AG08396 (cell line): ENCODE measurements at regions not wholly inside any gene's neighbourhood (a gene's known extent, or its start where the extent isn't known, plus 50 kb on each side); places are given as distances from the start of the nearest gene placed in this dataset.
"Not testable (repeated sequence)": the region's sequence is repeated elsewhere in the genome, so short reads cannot be mapped to it uniquely, and the experiment has no call there.

Experiments used
- DNase-seq: peaks from one replicate; pipeline ENCODE4 v3.0.0; 2012; ENCODE audit warnings: low spot score, mixed read lengths

DNA sequence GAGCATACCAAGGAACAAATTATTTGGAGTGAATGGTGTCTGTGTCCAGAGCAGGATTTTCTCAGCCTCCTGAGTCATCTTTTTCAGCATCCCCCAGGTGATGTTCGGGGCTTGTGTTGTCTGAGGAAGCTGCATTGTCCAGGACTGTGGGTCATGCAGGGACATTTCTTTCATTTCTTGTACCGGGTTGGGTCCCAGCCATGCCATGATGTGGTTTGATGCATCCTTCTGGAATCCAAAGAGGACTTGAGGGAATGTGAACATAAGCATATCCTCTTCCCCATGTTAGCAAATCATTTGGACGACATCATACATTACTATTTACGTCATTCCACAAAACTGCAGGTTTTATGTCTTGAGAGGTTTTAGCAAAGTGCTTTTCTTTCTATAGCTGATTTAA, 797.8 kb downstream of the CCDC85A start:
- no peak for DNase-seq

DNA sequence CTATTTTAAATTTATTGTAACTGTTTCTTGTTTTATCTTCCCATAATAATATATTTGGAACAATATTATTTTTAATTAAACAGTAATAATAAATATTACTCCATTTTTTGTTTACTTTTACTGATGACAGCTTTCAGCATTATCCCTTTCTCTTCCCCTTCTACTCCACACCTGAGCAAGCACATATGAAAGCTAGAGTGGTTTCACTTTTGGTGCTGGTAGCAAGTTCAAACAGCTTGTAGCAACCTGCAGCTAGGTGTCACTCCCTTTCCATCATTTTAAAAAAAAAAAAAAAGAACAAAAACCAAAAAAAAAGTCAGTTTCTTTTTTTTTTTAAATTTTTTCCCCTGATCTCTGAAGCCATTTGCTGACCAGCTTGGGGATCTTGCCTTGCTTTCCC, 801.8 kb downstream of the CCDC85A start:
- no peak for DNase-seq

DNA sequence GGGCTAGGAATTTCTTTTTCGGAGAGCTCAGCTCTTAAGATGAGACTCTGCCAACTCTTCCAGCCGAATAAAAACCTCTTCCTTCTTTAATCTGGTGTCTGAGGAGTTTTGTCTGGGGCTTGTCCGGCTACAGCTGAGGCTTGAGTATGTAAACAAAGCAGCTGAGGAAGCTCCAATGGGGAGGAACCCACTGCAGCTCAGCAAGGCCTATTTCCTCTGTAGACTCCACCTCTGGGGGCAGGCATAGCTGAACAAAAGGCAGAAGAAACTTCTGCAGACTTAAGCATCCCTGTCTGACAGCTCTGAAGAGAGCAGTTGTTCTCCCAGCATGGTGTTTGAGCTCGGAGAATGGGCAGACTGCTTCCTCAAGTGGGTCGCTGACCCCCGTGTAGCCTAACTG, 838.7 kb downstream of the CCDC85A start:
- no peak for DNase-seq

DNA sequence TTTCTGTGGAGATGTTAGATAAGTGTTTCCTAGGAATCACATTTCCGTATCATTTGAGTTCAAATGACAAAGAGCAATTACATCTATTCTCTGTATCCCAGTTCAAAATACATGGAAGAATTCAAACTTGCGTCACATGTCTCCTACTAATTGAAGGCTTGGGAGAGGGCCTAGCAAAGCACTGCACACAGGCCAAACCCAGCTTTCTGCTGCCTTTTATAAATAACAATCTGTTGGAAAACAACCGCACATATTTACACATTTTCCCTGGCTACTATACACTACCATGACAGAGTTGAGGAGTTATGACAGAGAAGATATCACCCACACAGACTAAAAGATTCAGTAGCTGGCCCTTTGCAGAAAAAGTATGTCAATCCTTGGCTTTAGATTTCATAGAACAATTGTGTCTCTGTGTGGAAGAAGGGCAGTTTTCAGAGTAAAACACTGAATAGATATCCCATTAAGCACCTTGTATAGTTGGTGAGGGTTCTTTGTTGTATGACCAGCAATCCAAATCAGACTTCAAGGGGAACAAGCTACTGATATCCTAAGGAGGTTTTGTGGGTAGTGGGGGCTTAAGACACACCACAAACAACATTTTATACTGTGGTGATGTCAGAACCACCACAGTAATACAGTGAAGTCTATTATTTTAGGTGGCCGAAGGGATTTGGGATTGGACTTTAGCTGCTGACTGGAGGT, 861.3 kb downstream of the CCDC85A start:
- no peak for DNase-seq

DNA sequence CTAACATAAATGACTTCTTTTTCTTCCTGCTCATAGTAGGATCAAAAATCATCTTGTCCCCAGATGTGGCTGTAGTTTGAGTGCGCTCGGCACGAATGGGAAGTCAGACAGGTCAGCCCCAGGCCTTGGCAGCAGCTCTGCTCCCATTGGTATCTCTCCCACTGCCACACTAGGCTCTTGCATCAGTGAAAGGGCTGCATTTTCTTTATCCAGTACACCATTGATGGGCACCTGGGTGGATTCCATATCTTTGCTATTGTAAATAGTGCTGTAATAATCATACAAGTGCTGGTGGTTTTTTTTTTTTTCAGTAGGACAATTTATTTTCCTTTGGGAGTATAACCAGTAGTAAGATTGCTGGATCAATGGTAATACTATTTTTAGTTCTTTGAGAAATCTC, 865.5 kb downstream of the CCDC85A start:
- DNase-seq, result no peak

DNA sequence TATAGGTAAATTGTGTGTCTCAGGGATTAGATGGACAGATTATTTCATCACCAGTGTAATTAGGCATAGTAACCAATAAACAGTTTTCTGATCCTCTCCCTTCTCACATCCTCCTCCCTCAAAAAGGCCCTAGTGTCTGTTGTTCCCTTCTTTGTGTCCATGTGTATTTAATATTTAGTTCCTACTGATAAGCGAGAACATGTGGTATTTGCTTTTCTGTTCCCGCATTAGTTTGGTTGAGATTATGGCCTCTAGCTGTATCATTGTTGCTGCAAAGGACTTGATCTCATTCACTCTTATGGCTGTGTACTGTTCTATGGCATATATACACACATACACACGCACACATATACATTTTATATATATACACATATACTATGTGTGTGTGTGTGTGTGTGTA, 866.2 kb downstream of the CCDC85A start:
- DNase-seq, result no peak

DNA sequence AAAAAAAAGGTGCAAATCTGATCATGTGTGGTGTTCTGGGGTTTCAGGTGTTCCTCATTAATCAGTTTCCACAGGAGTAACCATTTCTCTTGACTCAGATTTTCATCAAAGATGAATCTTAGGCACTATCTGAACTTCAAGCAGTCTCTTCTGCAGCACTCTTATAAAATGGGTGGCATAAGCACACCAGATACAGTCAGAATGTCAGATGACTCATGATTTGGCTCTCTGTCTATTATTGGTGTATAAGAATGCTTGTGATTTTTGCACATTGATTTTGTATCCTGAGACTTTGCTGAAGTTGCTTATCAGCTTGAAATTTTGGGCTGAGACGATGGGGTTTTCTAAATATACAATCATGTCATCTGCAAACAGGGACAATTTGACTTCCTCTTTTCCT, 882.5 kb downstream of the CCDC85A start:
- DNase-seq, result not testable (repeated sequence)

DNA sequence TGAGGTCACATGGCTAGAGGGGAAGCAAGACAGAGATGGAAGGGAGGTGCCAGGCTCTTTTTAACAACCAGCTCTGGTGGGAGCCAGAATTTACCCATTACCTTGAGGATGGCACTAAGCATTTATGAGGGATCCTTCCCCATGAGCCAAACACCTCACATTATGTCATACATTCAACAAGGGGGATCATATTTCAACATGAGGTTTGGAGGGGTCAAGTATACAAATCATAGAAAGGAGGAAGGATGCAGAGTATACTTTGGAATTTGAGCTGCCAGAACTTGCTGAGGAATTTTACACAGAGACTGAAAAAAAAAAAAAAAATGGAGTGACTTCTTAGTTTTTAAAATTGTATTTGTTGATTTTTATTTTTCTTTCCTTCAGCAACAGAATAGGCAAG, 891.4 kb downstream of the CCDC85A start:
- no peak for DNase-seq

DNA sequence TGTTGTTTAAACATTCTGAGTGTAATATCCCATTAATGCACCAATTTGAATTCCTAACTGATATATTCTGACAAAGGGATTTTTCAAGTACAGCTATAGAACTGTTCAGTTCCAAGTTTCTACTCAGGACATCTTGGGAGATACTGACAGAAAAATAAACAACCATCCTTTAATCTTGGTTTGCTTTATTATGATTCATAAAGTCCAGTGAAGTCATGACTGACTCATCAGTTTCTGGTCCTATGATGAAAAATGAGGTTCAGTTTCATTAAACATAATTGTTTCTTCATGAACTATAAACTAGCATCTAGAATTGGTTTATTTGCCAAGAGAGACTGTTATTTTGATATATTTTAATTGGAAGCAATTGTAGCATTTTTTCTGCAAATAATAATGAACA, 896.2 kb downstream of the CCDC85A start:
- no peak for DNase-seq

DNA sequence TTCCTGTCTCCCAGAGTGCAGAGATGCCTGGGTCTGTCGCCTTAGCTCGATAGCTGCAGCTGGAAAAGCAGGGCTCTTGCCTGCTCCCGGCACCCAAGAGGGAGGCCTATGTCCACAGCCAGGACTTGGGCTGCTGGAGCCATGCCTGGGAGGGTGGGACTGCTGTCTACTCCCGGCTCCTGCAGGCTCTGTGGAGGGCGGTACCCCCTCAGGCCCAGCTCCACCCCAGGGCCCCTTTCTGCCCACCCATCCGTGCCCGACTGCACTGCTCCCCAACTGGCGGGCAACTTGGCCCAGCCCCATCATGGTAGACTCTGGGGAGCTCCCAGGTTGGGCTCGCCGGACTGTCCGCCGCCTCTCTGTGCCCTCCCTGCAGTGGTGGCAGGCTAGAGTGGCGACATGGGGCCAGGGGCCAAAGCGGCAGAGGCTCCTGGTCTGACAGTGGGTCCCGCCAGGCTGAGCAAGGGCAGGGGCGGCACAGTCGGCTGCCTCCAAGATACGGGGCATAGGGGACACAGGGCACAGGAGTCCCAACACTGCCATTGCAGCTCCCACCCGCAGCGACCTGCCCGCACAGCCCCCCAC, 901.0 kb downstream of the CCDC85A start:
- DNase-seq, result no peak

DNA sequence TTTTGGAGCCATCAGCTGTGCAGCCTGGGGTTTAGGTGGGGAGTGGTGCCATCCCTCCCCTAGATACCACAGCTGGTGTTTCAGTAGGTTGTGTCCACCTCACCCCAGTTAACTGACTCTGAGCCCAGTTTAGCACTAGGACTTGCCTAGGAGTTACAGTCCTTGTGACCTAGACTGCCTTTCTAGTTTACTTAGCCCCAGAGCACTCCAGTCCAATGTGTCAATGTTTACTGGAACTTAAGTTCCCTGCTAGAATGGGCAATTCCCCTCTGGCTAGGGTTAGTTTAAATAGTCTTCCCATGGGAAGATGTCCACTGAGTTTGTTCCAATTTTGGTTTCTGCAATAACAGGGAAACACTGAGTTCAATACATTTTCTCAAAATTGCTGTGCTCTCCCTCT, 909.2 kb downstream of the CCDC85A start:
- no peak for DNase-seq

DNA sequence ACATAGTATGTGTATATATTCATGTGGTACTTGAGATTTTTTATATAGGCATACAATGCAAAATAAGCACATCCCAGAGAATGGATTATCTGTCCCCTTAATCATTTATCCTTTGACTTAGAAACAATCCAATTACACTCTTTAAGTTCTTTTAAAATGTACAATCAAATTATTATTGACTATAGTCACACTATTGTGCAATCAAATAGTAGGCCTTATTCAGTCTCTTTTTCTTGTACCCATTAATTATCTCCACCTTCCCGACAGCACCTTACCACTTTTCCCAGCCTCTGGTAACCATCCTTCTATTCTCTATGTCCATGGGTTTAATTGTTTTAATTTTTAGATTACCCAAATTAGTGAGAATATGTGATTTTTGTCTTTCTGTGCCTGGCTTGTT, 914.1 kb downstream of the CCDC85A start:
- no peak for DNase-seq

DNA sequence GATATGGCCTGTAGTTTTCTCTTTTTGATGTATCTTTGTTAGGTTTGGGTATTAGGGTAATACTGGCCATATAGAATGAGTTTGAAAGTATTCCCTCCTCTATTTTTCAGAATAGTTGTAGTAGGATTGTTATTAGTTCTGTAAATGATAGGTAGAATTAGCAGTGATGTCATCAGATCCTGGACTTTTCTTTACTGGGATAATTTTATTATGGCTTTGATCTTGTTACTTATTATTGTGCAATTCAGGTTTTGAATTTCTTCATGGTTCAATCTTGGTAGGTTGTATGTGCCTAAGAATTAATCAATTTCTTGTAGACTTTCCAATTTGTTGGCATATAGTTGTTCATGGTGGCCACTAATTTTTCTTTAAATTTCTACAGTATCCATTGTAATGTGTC, 916.6 kb downstream of the CCDC85A start:
- no peak for DNase-seq

DNA sequence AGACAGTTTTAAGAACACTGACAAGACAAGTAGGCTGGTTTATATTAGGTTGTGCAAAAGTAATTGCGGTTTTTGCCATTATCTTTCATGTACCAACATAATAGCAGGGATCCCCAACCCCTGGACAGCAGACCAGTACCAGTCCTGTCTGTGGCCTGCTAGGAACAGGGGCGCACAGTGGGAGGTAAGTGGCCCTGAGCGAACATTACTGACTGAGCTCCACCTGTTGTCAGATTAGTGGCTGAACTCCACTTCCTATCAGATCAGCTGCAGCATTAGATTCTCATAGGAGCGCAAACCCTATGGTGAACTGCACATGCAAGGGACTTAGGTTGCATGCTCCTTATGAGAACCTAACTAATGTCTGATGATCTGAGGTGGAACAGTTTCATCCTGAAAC, 921.9 kb downstream of the CCDC85A start:
- no peak for DNase-seq

DNA sequence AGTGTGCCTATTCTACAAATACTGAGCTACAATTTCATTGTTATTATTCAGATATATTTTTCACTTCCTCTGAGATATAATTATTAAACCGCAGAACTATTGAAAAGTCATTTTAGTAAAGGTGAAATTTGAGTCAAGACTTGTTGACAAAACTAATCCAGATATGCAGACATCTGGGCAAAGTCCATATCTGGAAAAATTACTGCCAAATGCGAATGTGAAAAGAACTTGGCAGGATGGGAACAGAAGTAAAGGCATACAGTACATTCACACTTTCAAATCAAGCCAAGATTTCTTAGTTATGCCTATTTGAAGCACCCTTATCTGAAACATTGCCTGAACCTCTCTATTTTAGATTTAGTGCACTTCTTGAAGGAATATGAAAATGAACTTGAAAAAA, 923.6 kb downstream of the CCDC85A start:
- DNase-seq, result no peak

DNA sequence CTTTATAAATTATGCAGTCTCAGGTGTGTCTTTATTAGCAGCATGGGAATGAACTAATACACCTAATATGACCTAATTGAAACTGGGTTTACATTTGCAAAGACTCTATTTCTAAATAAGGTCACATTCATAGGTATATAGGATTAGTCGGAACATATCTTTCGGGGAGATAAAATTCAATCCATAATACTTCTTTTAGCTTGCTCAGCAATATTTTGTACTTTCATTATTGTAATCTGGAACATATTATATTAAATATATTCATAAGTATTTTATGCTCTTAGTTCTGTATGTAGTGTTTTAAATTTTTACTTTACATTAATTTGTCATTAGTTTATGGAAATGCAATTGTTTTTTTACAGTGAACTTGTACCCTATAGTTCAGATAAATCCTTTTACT, 927.7 kb downstream of the CCDC85A start:
- DNase-seq, result no peak

DNA sequence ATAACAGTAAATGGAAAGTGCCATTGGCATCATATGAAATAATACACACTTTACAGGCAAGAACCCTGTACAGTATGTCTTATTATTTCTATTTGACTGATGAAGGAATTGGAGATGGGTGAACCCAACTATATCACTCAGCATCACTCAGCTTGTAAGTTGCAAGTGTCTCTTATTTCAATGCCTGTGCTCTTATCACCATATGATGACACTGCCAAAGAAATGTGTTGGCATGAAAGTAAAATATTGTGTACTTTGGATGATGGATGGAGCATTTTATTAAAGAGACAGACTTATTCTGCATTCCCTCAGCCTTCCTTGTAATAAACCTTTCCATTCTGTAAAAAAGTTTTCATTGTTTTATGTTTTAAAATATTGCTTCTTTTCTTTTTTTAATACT, 927.5 kb upstream of the VRK2 start:
- DNase-seq, result no peak

DNA sequence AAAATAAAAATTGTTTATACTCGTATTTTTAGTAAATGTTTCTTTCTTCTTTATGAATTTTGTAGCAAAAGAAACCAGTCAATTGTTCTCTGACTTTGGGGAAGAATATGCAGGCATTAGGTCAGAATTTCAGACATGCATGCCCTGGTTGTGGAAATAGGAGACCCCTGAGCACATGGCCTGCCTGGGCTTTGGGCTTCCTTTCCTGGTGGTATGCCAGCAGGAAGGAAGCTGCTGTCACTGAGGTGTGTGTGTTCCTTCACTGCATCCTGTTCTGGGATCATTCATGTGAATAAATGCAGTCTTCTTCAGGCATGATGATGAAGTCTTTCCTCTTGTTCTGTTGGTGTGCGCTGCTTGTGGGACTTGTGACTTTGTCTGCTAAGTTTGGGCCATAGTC, 920.2 kb upstream of the VRK2 start:
- DNase-seq, result no peak

DNA sequence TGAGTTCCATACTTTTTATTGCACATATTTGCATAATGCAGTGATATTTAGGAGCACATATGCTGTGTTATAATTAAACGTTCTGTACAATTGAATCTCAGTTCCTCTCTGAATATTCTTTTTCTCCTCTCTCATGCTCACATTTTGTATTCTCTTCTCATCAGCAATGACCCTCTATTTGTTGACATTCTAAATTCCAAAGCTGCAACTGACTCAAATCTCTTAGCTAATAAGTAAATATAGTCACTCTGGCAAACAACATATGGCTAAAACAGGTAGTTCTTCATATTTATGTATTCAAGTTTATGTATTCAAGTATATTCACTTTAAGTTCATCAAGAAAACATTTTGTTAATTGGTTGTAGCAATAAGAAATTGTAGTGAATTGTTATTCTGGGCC, 907.4 kb upstream of the VRK2 start:
- no peak for DNase-seq

DNA sequence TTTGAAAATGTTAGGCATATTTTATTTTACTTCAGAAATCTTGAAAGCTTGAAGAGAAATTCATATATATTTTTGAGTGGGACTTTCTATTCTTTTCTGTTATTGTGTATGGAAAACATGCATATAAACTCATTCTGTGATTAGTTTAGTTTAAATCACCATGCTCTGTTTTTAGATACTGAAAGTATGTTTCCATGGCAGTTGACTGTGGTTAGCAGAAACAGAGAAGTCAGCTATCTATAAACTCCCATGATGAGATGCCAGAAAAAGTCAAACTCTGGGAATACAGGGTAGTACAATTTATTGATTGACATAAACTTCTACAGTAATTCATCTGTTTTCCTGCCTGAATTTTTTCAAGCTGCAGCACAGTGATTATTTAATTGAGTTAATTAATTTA, 905.3 kb upstream of the VRK2 start:
- DNase-seq, result no peak

DNA sequence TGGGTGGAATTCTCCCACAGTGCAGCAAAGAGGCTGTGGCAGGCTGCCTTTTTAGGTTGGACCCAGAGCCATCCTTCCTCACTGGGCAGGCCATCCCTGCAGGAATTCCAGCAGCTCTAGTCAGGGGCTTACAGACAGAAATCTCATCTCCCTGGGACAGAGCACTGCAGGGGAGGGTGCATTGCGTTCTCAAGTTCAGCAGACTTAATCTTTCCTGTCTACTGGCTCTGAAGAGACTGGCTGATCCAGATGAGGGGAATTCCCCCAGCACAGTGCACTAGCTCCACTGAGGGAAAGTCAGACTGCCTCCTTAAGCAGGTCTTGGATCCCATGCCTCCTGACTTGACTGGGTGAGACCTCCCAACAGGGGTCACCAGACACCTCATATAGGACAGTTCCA, 899.7 kb upstream of the VRK2 start:
- no peak for DNase-seq

DNA sequence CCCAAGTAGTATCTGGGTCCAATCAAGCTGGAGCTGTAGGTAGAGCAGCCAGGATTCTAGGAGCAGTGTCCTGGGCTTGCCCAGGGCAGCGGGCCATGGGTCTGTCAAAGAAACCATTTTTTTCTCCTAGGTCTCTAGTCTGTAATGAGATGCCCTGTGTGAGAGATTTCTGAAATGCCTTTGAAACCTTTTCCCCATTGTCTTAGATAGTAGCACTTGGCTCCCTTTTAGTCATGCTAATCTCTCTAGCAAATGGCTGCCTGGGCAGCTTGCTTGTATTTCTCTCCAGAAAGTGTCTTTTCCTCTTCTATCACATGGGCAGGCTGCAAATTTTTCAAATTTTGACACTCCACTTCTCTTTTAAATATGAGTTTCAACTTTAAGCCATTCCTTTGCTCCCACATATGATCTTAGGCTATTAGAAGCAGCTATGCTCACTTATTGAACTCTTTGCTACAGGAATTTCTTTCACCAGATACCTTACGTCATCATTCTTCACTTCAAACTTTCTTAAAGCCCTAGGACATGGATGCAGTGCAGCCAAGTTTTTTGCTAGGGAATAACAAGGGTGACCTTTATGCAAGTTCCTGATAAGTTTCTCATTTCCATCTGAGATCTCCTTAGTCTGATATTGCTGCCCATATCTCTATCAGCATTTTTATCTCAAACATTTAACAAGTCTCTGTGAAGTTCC, 890.2 kb upstream of the VRK2 start:
- no peak for DNase-seq

DNA sequence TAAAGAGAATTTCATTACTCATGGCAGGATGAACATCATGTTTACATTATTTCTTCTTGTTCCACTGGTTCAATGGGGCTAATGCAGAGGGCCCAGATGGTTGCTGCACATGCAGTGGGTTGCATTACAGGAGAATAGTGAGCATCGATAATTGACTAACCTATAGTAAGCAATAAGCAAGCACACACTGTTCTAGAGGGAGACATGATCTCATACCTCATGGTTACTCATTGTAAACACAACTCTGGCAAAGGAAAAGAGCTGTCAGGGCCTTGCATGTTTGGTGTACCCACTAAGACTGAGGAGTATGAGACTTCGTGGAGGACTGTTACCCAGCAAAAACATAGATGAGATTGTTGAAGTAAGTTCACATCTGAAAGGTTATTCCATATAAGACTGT, 885.6 kb upstream of the VRK2 start:
- no peak for DNase-seq

DNA sequence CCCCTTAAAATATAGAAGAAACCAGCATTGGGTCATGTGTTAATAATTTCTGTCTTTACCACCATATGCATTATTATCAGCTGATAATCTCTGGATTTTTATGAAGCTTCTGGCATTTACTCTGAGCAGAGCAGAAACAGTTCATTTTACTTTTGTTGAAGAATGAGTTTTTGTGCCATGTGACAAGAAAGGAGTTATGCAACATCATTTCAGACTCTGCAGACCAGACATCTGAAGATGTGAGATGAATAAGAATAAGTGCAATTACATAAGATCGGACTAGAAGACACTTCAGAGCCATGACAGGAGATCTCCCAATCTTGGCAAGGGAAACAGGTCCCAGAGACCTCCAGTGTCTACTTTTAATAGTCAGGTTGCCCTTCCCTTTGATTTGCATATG, 869.4 kb upstream of the VRK2 start:
- DNase-seq, result no peak
